Epithelial cell of esophagus (primary cell): ENCODE measurements at regions not wholly inside any gene's neighbourhood (a gene's known extent, or its start where the extent isn't known, plus 50 kb on each side); places are given as distances from the start of the nearest gene placed in this dataset.
A peak's percentile ranks its signal among the peaks of the same experiment; 100 is the strongest.
"Not testable (repeated sequence)": the region's sequence is repeated elsewhere in the genome, so short reads cannot be mapped to it uniquely, and the experiment has no call there.

Experiments used
- DNase-seq: peaks from one replicate; pipeline ENCODE4 v3.0.0; 2010; ENCODE audit warnings: low read depth
- H3K4me3 ChIP-seq: 2 replicates; pipeline ENCODE4 v1.5.1; 2011; ENCODE audit warnings: mild to moderate bottlenecking, low read length, control low read depth
- CTCF ChIP-seq: IDR thresholded peaks from 2 replicates; pipeline ENCODE4 v1.5.1; 2011; ENCODE audit warnings: low read depth, mild to moderate bottlenecking, low read length, control low read depth, inconsistent platforms; ENCODE audit not compliant: insufficient read depth; ENCODE audit errors: missing control alignments

DNA sequence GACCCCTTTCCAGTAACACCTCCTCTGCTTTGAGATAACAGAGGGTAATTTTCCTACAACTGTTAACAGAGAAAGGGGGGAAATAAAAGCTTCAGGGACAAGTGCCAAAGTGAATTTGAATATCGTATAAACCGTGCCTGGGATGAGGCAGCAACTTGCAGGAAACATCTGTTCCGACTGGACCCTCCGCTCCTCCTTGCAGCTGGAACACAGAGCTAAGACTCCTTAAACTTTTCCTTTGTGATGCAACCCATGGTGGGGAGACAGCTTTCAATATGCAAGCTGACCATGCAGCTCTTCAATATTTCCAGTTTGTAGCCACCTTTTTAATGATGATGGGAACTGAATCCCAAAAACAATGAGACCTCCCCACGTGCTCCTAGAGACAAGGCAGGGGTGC, 432.6 kb downstream of the ZNF536 start:
- TF ChIP-seq CTCF, result no peak
- H3K4me3 ChIP-seq, result no peak overlapping the region
- DNase-seq, result no peak

- DNase-seq, H3K4me3 ChIP-seq: not testable (repeated sequence)
Observed at GRCh38 chr19:30804333-30804732, 432.1 kb downstream of the ZNF536 start.

DNA sequence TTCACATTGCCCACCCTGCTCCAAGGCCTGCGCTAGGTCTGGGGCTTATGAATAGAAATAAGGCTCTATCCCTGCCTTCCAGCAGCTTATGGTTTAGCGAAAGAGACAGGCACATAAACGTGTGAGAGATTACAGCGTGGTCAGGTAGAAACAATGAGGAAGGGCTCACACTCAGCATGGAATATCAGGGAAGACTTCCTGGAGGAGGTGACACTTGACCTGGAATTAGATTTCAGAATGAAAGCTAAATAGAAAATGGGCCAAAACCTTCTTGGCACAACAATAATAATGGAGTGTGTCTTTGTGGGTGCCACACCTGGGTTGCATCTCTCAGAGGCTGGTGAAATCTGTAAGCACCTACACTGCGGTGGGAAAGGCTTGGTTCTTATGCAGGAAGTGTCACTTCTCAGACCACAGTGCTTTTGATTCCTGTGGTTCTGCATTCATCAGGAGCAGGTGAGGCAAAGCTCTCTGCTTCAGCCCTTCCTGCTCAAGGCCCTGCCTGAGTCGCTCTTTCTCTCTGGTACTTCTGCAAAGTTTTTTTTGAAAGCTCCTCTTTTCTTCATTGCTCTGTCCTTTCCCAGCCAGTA, 430.3 kb downstream of the ZNF536 start:
- TF ChIP-seq CTCF, result no peak
- no peak overlapping the region for H3K4me3 ChIP-seq
- DNase-seq, result no peak

GRCh38 chr19:30799865-30800755, 427.9 kb downstream of the ZNF536 start:
- no peak for DNase-seq
- peak; percentile 24 for TF ChIP-seq CTCF
- H3K4me3 ChIP-seq, result no peak overlapping the region

GRCh38 chr19:30795727-30796126, 423.5 kb downstream of the ZNF536 start:
- no peak for TF ChIP-seq CTCF
- no peak for DNase-seq
- no peak overlapping the region for H3K4me3 ChIP-seq

DNA sequence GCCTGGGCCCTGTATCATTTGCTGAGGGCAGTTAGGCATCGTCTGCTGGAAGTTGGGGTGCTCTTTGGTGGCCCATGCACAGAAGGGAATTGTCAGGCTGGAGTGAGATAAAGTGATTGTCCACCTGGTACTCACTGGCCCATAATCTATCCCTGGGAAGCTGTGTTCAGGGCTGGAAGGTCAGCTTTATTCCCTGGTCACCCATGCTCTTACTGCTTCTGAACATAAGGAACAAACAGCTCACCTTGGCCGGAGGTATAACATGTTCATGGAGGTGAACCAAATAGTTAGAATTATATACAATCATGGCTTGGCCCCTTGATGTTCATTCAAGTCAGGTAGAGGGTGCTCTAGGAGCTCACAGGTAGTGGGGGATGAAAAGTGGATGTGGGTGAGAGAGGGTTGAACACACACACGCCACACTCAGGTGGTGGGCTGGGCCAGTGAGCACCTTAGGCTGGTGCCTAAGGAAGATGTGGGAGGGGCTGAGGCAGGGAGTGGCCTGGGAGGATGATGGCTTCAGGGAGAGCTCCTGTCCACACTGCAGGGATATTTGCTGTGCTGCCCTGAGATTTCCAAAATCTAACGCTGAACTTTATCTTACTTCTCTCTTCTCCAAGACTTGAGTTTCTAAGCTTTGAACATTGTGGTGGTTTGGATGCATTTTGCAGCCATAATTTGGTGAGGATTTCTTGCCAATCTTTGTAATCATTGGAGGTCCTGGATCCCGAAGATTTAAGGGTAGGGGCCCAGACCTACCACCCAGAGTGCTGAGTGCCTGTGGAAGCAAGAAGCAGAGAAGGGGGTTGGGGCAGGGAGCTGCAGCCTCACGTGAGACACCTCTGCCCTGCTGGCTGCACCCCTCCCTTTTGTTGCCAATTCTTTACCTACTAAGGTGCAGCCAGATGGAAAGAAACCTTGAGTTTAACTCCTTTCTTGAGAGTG, 420.6 kb downstream of the ZNF536 start:
- H3K4me3 ChIP-seq, result no peak overlapping the region
- no peak for DNase-seq
- TF ChIP-seq CTCF, result no peak

- H3K4me3 ChIP-seq, result no peak overlapping the region
- TF ChIP-seq CTCF, result no peak
- no peak for DNase-seq
Observed at GRCh38 chr19:30791088-30791487, 418.9 kb downstream of the ZNF536 start.
